ENCODE measurements at regions not wholly inside any gene's neighbourhood (a gene's known extent, or its start where the extent isn't known, plus 50 kb on each side); places are given as distances from the start of the nearest gene placed in this dataset.
A peak's percentile ranks its signal among the peaks of the same experiment; 100 is the strongest.
"Not testable (repeated sequence)": the region's sequence is repeated elsewhere in the genome, so short reads cannot be mapped to it uniquely, and the experiment has no call there.

GRCh38 chr2:43071599-43072550 lies 154.5 kb downstream of the ZFP36L2 start:
- no peak for DNase-seq (ENCODE audit: low read depth)

- DNase-seq (ENCODE audit: low read depth): no peak
Measured at GRCh38 chr2:43070676-43071502, 155.5 kb downstream of the ZFP36L2 start.

- DNase-seq (ENCODE audit: low read depth): no peak
Measured at GRCh38 chr2:43070030-43070429, 156.4 kb downstream of the ZFP36L2 start.

GRCh38 chr2:43068631-43069517 lies 157.5 kb downstream of the ZFP36L2 start:
- peak; percentile 60 for DNase-seq (ENCODE audit: low read depth)

GRCh38 chr2:43068041-43068533 lies 158.3 kb downstream of the ZFP36L2 start:
- no peak for DNase-seq (ENCODE audit: low read depth)

GRCh38 chr2:43067254-43068040 lies 159.0 kb downstream of the ZFP36L2 start:
- DNase-seq (ENCODE audit: low read depth): no peak

- not testable (repeated sequence) for DNase-seq (ENCODE audit: low read depth)
Measured at GRCh38 chr2:43066541-43067253, 159.7 kb downstream of the ZFP36L2 start.

- no peak for DNase-seq (ENCODE audit: low read depth)
Measured at GRCh38 chr2:43065871-43066270, 160.5 kb downstream of the ZFP36L2 start.

GRCh38 chr2:43065036-43065435 lies 161.4 kb downstream of the ZFP36L2 start:
- DNase-seq (ENCODE audit: low read depth): no peak

GRCh38 chr2:43063096-43063495 lies 163.3 kb downstream of the ZFP36L2 start:
- not testable (repeated sequence) for DNase-seq (ENCODE audit: low read depth)

GRCh38 chr2:43062058-43062457 lies 164.3 kb downstream of the ZFP36L2 start:
- no peak for DNase-seq (ENCODE audit: low read depth)

GRCh38 chr2:43060390-43061016 lies 165.9 kb downstream of the ZFP36L2 start:
- DNase-seq (ENCODE audit: low read depth): no peak

GRCh38 chr2:43059183-43059897 lies 167.1 kb downstream of the ZFP36L2 start:
- DNase-seq (ENCODE audit: low read depth): peak; percentile 96

GRCh38 chr2:43058726-43059110 lies 167.7 kb downstream of the ZFP36L2 start:
- no peak for DNase-seq (ENCODE audit: low read depth)

- no peak for DNase-seq (ENCODE audit: low read depth)
Measured at GRCh38 chr2:43057742-43058725, 168.4 kb downstream of the ZFP36L2 start.

- no peak for DNase-seq (ENCODE audit: low read depth)
Measured at GRCh38 chr2:43057026-43057741, 169.2 kb downstream of the ZFP36L2 start.

- no peak for DNase-seq (ENCODE audit: low read depth)
Measured at GRCh38 chr2:43055985-43056384, 170.4 kb downstream of the ZFP36L2 start.
